ENCODE measurements at regions not wholly inside any gene's neighbourhood (a gene's known extent, or its start where the extent isn't known, plus 50 kb on each side); places are given as distances from the start of the nearest gene placed in this dataset.

DNA sequence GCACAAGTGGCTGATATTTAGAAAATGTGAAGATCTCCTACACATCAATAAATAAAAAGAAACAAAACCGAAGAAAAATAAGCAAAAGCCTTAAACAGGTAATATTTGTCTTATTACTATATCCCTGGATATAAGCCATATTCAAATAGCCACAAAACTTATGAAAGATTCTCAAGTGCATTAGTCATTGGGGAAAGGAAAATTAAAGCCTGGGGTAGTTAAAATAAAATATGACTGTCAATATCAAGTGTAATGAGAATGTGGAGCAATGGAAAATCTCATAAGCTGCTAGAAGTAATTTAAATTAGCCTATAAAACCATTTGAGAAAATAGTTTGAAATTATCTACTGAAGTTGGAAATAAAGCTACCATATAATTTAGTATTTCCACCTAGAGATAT lies 399.9 kb downstream of the GASK1B start:
- H3K4me1 ChIP-seq, result no peaks in the 10 kb centered on the region
- no peak for DNase-seq
- no peak overlapping the region for H3K4me3 ChIP-seq
- H3K36me3 ChIP-seq, result no peaks in the 10 kb centered on the region
- WGBS, 2 donors, result 50 to 85% methylated on average over 1 of the region's 1 CpG
- TF ChIP-seq POLR2A (IDR thresholded peaks at IDR 0.05) (no peak), EP300 (IDR thresholded peaks at IDR 0.05) (no peak), POLR2AphosphoS5 (IDR thresholded peaks at IDR 0.05) (no peak)
- TF ChIP-seq, protein P1, sequence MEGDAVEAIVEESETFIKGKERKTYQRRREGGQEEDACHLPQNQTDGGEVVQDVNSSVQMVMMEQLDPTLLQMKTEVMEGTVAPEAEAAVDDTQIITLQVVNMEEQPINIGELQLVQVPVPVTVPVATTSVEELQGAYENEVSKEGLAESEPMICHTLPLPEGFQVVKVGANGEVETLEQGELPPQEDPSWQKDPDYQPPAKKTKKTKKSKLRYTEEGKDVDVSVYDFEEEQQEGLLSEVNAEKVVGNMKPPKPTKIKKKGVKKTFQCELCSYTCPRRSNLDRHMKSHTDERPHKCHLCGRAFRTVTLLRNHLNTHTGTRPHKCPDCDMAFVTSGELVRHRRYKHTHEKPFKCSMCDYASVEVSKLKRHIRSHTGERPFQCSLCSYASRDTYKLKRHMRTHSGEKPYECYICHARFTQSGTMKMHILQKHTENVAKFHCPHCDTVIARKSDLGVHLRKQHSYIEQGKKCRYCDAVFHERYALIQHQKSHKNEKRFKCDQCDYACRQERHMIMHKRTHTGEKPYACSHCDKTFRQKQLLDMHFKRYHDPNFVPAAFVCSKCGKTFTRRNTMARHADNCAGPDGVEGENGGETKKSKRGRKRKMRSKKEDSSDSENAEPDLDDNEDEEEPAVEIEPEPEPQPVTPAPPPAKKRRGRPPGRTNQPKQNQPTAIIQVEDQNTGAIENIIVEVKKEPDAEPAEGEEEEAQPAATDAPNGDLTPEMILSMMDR (IDR thresholded peaks at IDR 0.05), result no peak
- peaks cover 0 to 7% (median 0%) of the 10 kb centered on the region in 4 donors for H3K9me3 ChIP-seq
- H3K27me3 ChIP-seq, result no peaks in the 10 kb centered on the region
- no peak overlapping the region for H3K27ac ChIP-seq
- no peak for ATAC-seq (ENCODE audit: low FRiP score in 2 of 2)

GRCh38 chr4:157768419-157768818 lies 404.4 kb downstream of the GASK1B start:
- H3K4me1 ChIP-seq, result no peaks in the 10 kb centered on the region
- no peak for ATAC-seq (ENCODE audit: low FRiP score in 2 of 2)

GRCh38 chr4:157763490-157763889 lies 409.3 kb downstream of the GASK1B start:
- TF ChIP-seq POLR2AphosphoS5 (IDR thresholded peaks at IDR 0.05) (no peak), EP300 (IDR thresholded peaks at IDR 0.05) (no peak), POLR2A (IDR thresholded peaks at IDR 0.05) (no peak)
- TF ChIP-seq, protein P1 (IDR thresholded peaks at IDR 0.05), result no peak
- Histone ChIP-seq H3K36me3 (no peaks in the 10 kb centered on the region), H3K27ac (no peak overlapping the region), H3K9me3 (no peaks in the 10 kb centered on the region), H3K27me3 (no peaks in the 10 kb centered on the region), H3K4me1 (no peaks in the 10 kb centered on the region), H3K4me3 (no peak overlapping the region)
- DNase-seq (no peak), ATAC-seq (ENCODE audit: low FRiP score in 2 of 2) (no peak)
- WGBS, 2 donors, result 59 to 86% methylated on average over 1 of the region's 1 CpG

More at GRCh38 chr4:157768419-157768818, 404.4 kb downstream of the GASK1B start:
- no peak for TF ChIP-seq POLR2AphosphoS5 (IDR thresholded peaks at IDR 0.05)
- no peak overlapping the region for H3K4me3 ChIP-seq
- H3K9me3 ChIP-seq, result no peaks in the 10 kb centered on the region
- 57 to 63% methylated on average over 1 of the region's 1 CpG for WGBS, 2 donors
- no peak for DNase-seq
- H3K36me3 ChIP-seq, result no peaks in the 10 kb centered on the region
- no peak overlapping the region for H3K27ac ChIP-seq
- no peaks in the 10 kb centered on the region for H3K27me3 ChIP-seq

DNA sequence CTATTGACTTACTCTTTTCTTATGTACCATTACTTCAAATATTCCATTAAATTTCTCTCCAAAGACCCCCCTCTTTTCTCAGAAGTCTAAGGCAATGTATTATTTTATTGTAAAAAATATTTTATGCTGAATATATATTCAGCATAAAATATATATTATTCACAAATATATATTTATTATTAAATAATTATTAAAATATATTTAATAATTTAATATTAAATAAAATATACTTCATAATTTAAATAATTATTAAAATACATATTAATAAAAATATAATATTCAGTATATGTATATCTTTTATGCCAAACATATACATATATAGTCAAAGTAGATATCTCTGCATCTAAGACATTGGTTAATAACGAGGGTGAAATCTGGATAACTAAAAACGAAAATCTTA lies 418.4 kb downstream of the GASK1B start:
- no peak overlapping the region for H3K4me3 ChIP-seq
- ATAC-seq (ENCODE audit: low FRiP score in 2 of 2), result no peak
- WGBS, 2 donors, result 86 to 93% methylated on average over 2 of the region's 2 CpGs
- TF ChIP-seq POLR2AphosphoS5 (IDR thresholded peaks at IDR 0.05) (no peak), POLR2A (IDR thresholded peaks at IDR 0.05) (no peak), EP300 (IDR thresholded peaks at IDR 0.05) (no peak)
- TF ChIP-seq, protein P1 (IDR thresholded peaks at IDR 0.05), result no peak
- no peaks in the 10 kb centered on the region for H3K9me3 ChIP-seq
- no peak for DNase-seq
- H3K4me1 ChIP-seq, result no peaks in the 10 kb centered on the region
- H3K36me3 ChIP-seq, result no peaks in the 10 kb centered on the region
- no peak overlapping the region for H3K27ac ChIP-seq
- no peaks in the 10 kb centered on the region for H3K27me3 ChIP-seq

GRCh38 chr4:157751631-157752030 lies 421.2 kb downstream of the GASK1B start:
- H3K4me1 ChIP-seq, result no peaks in the 10 kb centered on the region
- no peaks in the 10 kb centered on the region for H3K36me3 ChIP-seq
- no peak overlapping the region for H3K4me3 ChIP-seq
- ATAC-seq (ENCODE audit: low FRiP score in 2 of 2), result no peak
- 77 to 81% methylated on average over 2 of the region's 2 CpGs for WGBS, 2 donors
- no peak for TF ChIP-seq EP300 (IDR thresholded peaks at IDR 0.05)
- no peak for TF ChIP-seq POLR2AphosphoS5 (IDR thresholded peaks at IDR 0.05)
- no peak for TF ChIP-seq POLR2A (IDR thresholded peaks at IDR 0.05)
- TF ChIP-seq, protein P1 (IDR thresholded peaks at IDR 0.05), result no peak
- no peaks in the 10 kb centered on the region for H3K27me3 ChIP-seq
- no peaks in the 10 kb centered on the region for H3K9me3 ChIP-seq
- no peak for DNase-seq
- no peak overlapping the region for H3K27ac ChIP-seq

All from upper lobe of left lung (tissue), 6 donors.